Left kidney (tissue), 1 donor: ENCODE measurements at regions not wholly inside any gene's neighbourhood (a gene's known extent, or its start where the extent isn't known, plus 50 kb on each side); places are given as distances from the start of the nearest gene placed in this dataset.
"Not testable (repeated sequence)": the region's sequence is repeated elsewhere in the genome, so short reads cannot be mapped to it uniquely, and the experiment has no call there.

Experiments used
- DNase-seq: peaks from one replicate; pipeline ENCODE4 v3.0.0-alpha.2; 2013

DNA sequence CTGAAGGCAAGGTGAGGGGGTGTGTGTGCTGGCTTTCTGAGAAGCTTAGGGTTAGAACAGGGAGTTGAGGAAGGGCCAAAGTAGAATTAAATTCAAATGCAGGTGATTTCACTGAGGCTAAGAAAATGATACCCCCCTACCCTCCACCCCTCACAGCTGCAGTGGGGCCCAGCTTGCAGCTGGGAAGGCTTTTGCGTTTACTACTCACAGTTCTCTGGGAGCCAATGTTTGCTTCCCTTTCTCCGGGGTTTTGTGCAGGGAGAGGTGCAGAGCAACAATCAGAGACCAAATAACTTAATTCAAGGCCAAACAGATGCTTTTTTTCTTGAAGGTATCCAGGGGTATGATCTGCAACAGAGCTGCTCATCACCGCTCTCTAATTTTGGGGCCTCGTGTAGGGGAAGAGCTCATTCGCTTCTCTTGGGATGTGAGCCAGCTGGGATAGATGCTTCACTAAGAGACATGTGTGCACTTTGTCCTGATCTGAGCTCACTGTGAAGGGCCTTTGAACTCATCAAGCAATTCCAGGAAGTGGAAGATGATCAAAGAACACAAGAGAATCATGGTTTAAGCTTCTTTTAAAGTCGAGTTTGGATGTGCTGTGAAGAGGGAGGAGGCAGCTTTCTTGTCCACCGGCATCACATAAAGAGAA, 122.7 kb upstream of the C1GALT1C1 start:
- no peak for DNase-seq

DNA sequence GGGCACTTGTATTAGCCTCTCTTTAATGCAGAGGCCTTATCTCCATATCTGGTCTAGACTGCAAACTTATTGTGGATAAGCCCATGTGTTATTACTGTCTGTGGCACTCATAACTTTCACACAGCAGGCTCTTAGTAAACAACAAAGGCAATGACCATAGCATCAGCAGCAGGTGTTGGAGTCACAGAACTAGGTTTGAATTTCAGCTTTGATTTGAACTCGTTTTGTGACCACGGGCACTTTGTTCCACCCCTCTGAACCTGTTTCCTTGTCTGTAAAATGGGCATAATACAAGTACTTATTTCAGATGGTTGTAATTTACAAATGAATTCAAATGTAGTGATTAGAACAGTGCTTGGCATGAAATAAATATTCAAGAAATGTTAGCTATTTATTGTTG, 121.8 kb upstream of the C1GALT1C1 start:
- DNase-seq: no peak

DNA sequence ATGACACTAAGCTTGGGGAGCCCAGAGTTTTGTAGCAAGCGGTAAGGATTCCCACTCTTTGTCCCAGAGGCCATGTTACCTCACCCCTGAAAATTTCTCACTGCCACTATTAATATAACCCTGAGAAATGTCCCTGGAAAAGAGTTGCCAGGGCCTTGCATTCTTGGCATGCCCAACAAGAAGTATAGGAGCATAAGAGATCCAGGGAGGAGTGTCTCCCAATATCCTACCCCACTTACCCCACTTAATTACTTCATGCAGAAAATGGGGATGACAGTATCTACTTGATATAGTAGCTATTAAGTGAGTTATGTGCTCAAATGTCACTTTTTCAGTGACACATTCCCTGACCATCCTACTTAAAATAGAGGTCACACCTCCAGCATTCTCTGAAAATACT, 120.5 kb upstream of the C1GALT1C1 start:
- DNase-seq: no peak

DNA sequence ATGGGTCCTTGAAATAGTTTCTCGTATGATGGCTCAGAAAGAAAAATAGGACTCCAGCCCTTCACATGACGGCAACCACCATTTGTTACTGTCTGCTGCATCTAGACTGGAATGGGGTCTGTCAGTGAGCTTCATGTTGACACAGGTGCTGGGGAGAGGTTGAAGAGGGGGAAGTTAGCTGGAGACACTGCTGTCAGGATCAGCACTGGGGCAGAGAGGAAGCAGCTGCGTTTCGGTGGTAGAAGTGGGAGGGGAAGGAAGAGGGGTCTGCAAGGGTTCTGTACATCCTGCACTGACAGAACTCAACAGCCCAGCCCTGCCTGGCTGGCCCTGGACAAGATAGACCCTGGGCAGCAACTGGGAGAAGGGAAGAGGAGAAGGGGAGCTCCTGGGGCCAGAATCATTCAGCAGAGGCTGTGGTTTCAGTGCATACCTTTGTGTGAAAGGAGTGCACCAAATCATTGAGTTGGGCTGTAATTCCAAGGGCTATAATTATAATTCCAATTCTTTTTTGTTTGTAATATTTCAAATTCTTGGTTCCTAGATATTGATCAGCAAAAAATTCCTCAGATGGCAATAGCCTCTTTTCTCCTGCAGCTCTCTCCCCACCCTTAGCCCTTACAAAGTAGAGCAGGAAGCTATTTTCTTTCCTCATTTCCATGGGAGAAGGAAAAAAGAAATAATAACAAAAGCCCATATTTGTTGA, 119.4 kb upstream of the C1GALT1C1 start:
- no peak for DNase-seq

DNA sequence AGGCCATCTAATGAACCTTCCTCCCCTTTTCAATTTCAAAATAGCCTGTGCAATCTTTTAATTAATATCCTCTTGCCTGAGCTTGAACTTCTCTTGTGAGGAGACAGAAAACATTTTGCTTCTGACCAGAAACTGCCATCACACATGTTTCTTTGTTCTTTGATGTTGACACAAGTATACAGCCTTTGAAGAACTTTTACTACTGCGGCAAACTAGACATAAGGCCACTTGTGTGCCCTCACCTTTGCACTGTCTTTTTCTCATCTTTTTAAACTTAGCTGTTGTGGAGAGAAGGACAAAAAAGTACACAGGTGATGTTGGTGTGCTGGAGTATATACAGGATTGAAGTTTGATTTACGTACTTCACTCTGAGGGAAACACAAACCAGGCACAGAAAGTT, 116.3 kb upstream of the C1GALT1C1 start:
- no peak for DNase-seq

DNA sequence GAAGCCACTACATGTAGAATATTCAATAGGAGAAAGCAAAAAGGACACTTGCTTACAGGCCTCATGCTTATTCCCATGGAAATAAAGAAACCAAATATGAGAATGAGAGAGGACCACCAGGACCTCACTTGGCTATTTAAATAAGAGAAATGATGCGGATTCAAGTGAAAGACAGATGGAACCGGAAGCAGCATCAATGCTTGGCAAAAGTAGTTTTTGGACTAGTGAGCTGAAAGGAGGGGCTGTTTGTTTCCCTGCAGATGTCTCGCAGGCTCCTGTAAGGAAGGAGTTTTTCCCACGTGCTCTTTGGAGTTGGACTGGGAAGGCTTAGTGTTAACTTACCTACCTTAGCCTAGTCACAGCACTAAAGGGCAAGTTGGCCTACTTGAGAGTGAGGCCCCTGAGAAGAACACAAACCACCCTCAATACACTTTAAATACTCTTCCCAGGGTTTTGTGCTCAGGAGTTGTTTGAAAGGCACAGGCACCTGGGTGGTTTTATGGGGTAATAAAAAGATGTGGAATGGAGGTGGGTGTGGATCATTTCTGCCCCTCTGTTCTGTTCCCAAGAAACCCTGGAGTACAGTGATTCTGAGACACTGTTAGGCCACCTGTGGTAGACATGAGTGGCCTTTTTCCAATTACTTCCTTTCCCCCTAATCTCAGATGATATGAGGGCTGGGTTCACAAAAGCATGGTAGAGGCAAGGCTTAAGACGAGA, 113.3 kb upstream of the C1GALT1C1 start:
- no peak for DNase-seq

DNA sequence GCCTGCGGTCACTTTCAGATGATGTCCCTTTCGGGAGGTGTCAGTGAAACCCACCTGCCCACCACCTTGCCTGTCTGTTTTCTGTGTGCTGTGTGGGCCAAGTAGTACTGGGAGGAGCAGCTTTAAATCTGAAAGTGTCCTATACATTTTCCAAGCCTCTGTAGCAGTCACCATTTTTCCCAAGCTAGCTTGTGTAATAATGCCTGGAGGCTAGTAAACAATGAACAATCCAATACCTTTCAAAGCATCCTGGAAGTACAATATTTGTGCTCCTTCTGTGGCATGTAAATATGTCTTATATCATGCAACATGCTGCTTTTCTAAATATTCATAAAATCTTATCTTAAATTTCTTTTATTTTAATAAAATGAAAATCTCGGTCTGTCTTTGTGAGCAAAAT, 111.6 kb upstream of the C1GALT1C1 start:
- DNase-seq: no peak

DNA sequence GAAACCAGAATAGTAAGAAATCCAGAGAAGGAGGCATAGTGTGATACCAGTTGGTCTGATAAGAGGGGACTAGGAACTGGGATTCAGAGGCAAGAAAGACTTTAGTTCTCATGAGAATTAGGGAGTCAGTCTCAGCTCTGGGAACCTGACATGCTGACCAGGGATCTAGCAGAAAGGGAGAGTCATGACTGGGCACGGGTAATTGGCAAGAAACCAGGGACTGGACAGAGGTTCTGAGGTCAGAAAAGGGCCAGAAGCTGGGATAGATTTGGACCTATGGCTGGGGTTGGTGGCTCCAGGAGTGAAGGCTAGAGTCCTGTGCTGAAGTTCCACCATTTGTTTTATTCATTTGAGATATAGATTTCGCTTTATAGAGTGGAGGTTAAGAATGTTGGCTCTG, 110.2 kb upstream of the C1GALT1C1 start:
- DNase-seq: no peak

DNA sequence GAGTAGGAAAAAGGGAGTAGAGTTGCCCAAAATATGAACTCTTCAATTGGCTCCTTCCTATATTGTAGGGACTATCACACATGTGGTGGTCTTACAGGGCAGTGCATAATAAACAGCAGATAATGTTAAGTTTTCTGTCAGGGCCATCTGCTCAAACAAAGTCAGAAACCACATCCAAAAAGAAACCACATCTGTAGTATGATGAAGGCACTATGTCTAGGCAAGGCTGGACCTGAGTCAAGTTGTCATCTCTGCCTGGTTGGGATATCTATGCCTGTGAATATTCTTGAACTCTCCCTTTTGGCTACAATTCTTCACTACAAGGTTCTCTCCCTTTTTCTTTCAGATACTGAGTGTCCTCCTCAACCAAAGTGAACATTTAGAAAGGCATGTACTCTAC, 109.4 kb upstream of the C1GALT1C1 start:
- no peak for DNase-seq

DNA sequence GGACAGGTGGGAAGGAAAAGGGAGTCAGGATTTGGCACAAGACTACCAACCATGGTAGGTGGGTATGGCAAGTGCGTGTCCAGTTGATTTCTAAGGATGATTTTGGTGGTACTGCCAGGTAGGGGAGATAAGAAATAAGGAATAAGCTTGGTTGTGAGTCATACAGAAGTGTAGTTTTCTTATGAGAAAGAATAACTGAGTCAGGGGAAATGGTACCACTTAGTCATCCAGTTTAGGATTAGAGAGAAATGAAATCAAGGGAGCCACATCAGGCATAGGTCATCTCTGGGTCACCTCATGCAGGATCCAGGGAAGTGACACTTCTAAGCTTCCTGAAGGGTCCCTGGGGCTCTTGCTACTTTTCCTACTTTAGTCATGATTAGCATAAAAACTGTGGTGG, 107.1 kb upstream of the C1GALT1C1 start:
- DNase-seq: no peak

DNA sequence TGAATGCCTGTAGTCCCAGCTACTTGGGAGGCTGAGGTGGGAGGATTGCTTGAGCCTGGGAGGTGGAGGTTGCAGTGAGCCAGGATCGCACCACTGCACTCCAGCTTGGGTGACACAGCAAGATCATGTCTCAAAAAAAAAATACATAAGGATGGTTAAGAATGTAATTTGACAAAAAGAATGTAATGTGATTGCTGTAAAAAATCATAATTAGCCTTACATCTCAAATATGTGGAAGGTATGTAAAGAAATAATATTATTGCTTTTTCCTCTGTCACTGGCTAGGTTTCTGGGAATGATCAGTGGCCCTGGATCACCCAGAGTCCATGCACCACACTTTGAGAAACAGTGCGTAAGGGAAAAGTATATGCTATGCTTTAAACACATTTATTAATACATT, 106.1 kb upstream of the C1GALT1C1 start:
- DNase-seq: no peak

DNA sequence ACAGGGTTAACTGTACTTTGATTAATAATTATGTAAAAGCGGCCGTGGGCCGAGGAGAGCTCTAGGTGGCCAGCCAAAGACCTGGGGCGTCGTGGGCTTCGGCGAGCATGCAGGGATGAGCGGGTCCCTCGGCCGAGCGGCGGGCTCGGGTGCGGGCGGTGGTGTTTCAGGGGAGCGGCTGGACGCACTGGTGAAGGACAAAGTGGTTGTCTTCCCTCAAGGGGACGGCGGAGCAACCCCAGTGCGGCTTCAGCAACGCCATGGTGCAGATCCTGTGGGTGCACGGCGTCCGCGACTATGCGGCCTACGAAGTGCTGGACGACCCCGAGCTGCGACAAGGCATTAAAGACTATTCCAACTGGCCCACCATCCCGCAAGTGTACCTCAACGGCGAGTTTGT, 103.0 kb upstream of the C1GALT1C1 start:
- DNase-seq: no peak

DNA sequence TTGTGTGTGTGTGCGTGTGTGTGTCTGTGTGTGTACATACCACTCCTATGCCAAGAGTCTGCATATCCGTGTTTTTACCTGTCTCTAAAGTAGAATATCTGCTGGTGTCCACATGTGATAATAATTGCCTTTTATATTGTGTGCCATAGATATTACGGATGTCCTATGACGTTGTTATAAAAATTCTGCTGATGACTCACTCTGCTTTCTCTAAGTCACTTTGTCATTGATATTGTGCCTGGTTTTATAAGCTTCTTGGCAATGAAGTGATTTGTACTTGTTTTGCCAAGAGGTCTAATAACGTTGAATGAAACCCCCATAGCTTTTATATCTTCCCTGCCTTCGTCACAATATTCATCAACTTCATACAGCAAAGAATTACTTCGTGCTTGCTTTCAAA, 102.6 kb upstream of the C1GALT1C1 start:
- DNase-seq: no peak

DNA sequence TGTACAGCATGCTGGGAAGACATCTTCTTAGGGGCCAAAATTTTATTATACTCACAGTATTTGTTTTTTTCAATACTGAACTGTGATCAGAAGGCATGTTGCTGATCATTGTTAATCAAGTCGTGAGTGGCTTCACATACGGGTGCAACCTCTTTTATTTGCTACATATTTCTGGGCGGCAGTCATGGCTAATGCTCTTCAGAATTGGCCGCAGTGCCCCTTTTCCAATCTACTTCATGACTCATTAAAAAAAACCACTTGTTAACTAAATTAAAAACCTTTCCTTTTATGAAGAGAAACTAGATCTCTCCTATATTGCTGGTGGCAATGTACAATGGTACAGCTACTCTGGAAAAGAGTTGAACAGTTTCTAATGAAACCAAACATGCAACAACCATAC, 101.5 kb upstream of the C1GALT1C1 start:
- no peak for DNase-seq

DNA sequence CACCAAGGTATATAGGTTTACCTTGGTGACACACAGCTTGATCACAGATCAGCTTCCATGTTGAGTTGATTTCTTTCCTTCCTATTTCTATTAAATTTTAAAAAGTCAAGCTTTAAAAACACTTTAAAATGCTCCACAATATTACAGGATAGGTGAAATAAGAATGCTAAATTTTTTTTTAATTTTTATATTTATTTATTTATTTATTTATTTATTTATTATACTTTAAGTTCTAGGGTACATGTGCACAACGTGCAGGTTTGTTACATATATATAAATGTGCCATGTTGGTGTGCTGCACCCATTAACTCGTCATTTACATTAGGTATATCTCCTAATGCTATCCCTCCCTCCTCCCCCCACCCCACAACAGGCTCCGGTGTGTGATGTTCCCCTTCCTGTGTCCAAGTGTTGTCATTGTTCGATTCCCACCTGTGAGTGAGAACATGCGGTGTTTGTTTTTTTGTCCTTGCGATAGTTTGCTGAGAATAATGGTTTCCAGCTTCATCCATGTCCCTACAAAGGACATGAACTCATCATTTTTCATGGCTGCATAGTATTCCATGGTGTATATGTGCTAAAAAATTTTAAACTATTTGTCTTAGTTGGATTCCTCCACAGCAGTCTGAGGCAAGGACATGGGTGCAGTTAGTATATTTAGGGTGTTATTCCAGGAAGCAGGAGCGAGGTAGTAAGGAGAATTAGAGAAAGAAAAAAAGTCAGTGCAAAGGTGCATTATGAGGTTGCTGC, 99.8 kb upstream of the C1GALT1C1 start:
- not testable (repeated sequence) for DNase-seq

DNA sequence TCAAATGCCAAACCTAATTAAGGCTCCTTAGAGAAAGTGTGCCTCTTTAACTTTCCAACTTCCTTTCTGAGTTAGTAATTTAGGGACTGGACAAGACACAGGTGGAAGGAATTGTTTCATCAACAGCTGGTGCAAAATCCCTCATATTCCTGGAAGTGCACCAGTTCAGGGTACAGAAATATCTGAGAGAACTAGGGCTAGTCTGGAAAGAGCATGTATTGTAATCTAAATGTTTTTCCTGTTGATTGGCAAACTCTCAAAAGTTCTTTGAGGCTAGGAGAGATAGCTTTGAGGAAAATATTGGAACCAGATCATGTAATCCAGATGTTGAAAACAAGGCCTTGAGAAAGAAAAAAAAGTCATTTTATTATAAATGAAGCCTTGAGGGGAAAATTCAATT, 98.1 kb upstream of the C1GALT1C1 start:
- DNase-seq: no peak

DNA sequence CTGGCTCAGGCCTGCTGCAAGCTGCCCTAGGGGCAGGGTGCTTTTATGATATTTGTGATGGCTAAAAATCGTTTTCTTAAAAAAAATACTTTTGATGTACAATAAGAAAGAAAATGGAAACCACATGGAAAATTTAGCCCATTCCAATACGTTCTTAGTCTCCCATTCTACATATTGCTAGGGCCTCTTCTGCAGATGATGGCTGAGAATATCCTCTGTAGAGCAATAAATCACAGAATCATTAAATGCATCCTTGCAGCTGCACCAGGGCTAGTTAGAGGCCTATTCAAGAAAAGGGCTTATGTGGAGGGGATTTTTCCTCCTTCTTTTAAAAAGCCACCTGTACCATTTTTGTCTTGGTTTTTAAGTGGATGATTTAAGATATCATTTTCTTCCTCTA, 97.6 kb upstream of the C1GALT1C1 start:
- no peak for DNase-seq

DNA sequence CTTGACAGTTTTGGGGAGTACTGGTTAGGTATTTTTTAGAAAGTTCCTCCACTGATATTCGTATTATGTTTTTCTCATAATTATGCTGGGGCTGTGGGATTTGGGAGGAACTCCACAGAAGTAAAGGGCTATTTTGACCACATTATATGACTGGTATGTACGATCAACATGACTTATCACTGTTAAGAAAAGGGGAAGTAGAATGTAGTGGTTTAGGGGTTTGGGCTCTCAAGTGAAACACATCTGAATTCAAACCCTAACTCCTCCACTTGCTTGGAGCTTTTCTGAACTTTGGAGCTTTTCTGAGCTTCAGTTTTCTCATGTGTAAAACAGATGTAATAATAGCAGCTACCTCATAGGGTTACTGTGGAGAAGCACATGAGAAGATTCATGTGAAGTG, 96.4 kb upstream of the C1GALT1C1 start:
- no peak for DNase-seq

DNA sequence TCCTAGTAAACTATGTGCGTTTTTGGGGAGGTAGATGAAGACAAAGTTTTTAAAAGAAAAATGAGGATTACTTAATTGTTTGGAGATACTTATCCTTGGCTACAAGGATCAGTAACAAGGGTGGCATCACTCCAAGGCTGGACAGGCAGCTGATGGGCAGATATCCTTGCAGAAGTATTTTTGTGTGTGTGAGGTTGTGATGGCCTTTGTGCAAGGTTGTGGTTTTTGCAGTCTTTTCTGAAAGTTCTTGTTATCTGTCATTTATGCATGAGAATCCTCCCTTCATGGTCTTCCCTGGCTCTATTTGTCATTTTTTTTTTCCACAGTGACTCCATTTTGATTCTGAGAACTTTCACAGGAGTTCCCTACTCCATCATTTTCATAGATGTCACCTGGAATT, 96.0 kb upstream of the C1GALT1C1 start:
- no peak for DNase-seq

DNA sequence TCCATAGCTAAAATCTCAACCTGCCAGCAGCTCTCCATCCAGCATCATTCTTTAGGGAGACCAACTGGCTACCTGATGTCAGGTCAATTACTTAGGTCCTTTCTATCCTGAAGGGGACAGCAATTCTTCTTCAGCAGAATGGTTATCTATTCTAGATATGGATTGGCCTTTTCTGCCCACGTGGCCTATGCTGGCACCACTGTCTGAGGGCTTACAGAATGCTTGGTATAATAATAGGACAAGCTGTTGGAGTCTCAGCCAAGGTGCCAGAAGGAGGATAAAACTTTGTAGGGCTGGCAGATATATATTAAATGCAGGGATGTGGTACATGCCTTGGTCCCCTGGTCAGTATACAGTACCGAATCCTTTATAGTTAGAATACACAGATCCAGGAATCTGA, 89.8 kb upstream of the C1GALT1C1 start:
- DNase-seq: no peak

DNA sequence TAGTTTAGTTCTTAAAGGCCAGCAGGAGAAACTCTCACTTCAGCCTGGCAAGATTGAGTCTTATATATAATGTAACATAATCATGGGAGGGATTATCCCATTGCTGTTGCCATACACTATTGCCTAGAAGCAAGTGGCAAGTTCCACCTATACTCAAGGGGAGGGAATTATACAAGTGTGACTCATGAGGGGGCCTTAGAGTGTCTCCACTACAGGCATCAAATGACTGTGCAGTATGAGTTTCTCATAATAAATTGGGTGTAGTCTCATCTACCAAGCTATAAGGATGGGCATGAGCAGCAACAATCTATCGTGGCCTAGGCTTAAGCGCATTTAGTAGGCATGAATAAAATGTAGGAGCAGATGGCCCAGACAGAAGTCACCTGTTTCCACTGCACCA, 89.1 kb upstream of the C1GALT1C1 start:
- DNase-seq: no peak

DNA sequence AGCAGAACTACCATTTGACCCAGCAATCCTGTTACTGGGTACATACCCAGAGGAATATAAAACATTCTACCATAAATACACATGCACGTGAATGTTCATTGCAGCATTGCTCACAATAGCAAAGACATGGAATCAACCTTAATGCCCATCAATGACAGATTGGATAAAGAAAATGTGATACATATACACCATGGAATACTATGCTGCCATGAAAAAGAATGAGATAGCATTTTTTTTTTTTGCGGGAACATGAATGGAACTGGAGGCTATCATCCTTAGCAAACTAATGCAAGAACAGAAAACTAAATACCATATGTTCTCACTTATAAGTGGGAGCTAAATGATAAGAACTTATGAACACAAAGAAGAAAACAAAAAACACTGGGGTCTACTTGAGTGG, 72.5 kb upstream of the C1GALT1C1 start:
- not testable (repeated sequence) for DNase-seq

DNA sequence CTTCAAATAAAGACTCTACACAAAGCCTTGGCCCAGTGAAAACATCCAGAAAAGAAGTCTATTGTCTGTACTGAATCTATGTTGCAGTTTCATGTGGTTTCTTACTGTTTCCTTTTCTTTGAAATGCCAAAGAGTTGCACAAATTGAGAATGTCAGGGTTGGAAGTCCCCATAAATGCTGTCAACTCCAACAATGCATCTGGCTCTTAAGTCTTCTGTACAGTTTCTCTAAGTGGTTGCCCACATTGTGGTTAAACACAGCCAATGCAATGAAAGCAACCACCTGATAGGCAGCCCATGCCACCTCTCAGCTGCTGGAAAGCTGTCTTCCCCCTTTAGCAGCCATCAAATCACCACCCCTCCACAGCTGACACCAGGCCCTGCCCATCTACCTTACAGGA, 67.2 kb upstream of the C1GALT1C1 start:
- no peak for DNase-seq
